ENCODE measurements at regions not wholly inside any gene's neighbourhood (a gene's known extent, or its start where the extent isn't known, plus 50 kb on each side); places are given as distances from the start of the nearest gene placed in this dataset.

- DNase-seq (ENCODE audit: low read depth in 1 of 2, low spot score in 2 of 2), result no peak
- Histone ChIP-seq H2BK15ac (ENCODE audit: low read length) (no peak overlapping the region), H2AK5ac (ENCODE audit: low read depth, low read length) (peak overlapping the region; percentile 85; the same call in 1 of the 2 replicates), H3K4me2 (ENCODE audit: insufficient read depth in 1 of 2, low read depth in 2 of 2, low read length in 2 of 2) (no peak overlapping the region), H3K9me3 (ENCODE audit: insufficient read depth in 2 of 2, low read depth in 1 of 2, low read length in 1 of 2) (no peaks in the 10 kb centered on the region), H3K4ac (replicated peaks; ENCODE audit: insufficient read length, low read depth, low read length) (no peak overlapping the region), H4K5ac (ENCODE audit: insufficient read length, low read depth, low read length) (no peak overlapping the region), H2AFZ (ENCODE audit: low read length) (no peak overlapping the region), H3K18ac (ENCODE audit: extremely low read depth, low read length) (no peak overlapping the region), H3K14ac (ENCODE audit: insufficient read length) (no peak overlapping the region), H2BK120ac (replicated peaks; ENCODE audit: low read depth, low read length) (no peak overlapping the region), H3K23me2 (ENCODE audit: low read depth, low read length) (no peaks in the 10 kb centered on the region), H3K4me1 (replicated peaks in 1 of 4; ENCODE audit: control insufficient read depth in 3 of 4, insufficient read depth in 4 of 4, low read length in 3 of 4) (peaks cover 9 to 26% (median 18%) of the 10 kb centered on the region in 4 experiments), H3K36me3 (ENCODE audit: control insufficient read depth in 2 of 4, insufficient read depth in 4 of 4, low read length in 3 of 4) (no peaks in the 10 kb centered on the region), H3K79me2 (ENCODE audit: control insufficient read depth in 1 of 2, insufficient read depth in 2 of 2, low read length in 2 of 2) (no peaks in the 10 kb centered on the region), H4K91ac (replicated peaks; ENCODE audit: insufficient read length, low read length) (no peak overlapping the region), H3K27ac (ENCODE audit: low read depth, low read length) (no peak overlapping the region), H2BK12ac (ENCODE audit: low read depth, low read length) (peak overlapping the region; percentile 68), H3K27me3 (replicated peaks in 1 of 4; ENCODE audit: control insufficient read depth in 3 of 4, extremely low read depth in 1 of 4, insufficient read depth in 3 of 4, low read length in 3 of 4) (no peaks in the 10 kb centered on the region; a peak in 2 of 7 replicates), H3K56ac (replicated peaks; ENCODE audit: insufficient read length, low read depth, low read length) (no peak overlapping the region), H3K9ac (replicated peaks in 1 of 4; ENCODE audit: extremely low read depth in 1 of 4, low read depth in 3 of 4, low read length in 3 of 4) (no peak overlapping the region), H3K23ac (ENCODE audit: insufficient read length) (no peak overlapping the region), H4K20me1 (replicated peaks in 1 of 2; ENCODE audit: control insufficient read depth in 1 of 2, insufficient read depth in 2 of 2, low read length in 2 of 2) (no peaks in the 10 kb centered on the region), H2BK5ac (ENCODE audit: low read depth, low read length) (no peak overlapping the region), H2BK20ac (ENCODE audit: low read length) (no peak overlapping the region), H3K79me1 (ENCODE audit: low read depth, low read length) (no peaks in the 10 kb centered on the region), H3K4me3 (ENCODE audit: extremely low read depth in 1 of 4, insufficient read depth in 2 of 4, low read depth in 3 of 4, low read length in 4 of 4) (no peak overlapping the region), H4K8ac (ENCODE audit: extremely low read depth, insufficient read depth, low read length) (peak overlapping the region; percentile 64; the same call in 1 of the 2 replicates)
- no peak for TF ChIP-seq SP1 (IDR thresholded peaks at IDR 0.05; ENCODE audit: low read depth, low read length)
- TF ChIP-seq EGR1 (IDR thresholded peaks at IDR 0.05; ENCODE audit: borderline replicate concordance, low read depth, low read length), result no peak
- no peak for TF ChIP-seq POLR2AphosphoS5 (IDR thresholded peaks at IDR 0.05; ENCODE audit: low read depth, low read length)
- no peak for TF ChIP-seq TEAD4 (IDR thresholded peaks at IDR 0.05; ENCODE audit: low read depth, low read length)
- TF ChIP-seq EP300 (IDR thresholded peaks at IDR 0.05; ENCODE audit: borderline replicate concordance in 1 of 2, low read depth in 2 of 2, low read length in 2 of 2), result no peak
- TF ChIP-seq YY1 (IDR thresholded peaks at IDR 0.05; ENCODE audit: low read depth, low read length), result no peak
- TF ChIP-seq KDM5A (IDR thresholded peaks at IDR 0.05; ENCODE audit: low read length), result no peak
- ChIA-PET POLR2A (ENCODE audit: partially characterized antibody) (interaction anchor here (1.0 to 1.5 kb wide), 4 partner anchors 10 to 87 kb away, joined by 3 to 13 read pairs (median 4); partner anchors contain the start of gene RHOB), CTCF (ENCODE audit: partially characterized antibody) (interaction anchor here (0.7 to 4.3 kb wide), 12 partner anchors 8 to 155 kb away, joined by 3 to 17 read pairs (median 4); no protein-coding TSS in a partner anchor)
- no peak for FAIRE-seq
- WGBS, 2 experiments (ENCODE audit: extremely low coverage in 1 of 2, insufficient coverage in 1 of 2, insufficient read length in 1 of 2, insufficient replicate concordance in 2 of 2, low coverage in 1 of 2, low lambda C conversion rate in 2 of 2, missing lambda C conversion rate in 1 of 2), result 83% methylated on average over 10 of the region's 10 CpGs; no CpG with 5 or more reads in 1 of the 2 experiments
Measured at GRCh38 chr2:20533993-20534622, 87.2 kb downstream of the RHOB start.
